ENCODE measurements at regions not wholly inside any gene's neighbourhood (a gene's known extent, or its start where the extent isn't known, plus 50 kb on each side); places are given as distances from the start of the nearest gene placed in this dataset.

DNA sequence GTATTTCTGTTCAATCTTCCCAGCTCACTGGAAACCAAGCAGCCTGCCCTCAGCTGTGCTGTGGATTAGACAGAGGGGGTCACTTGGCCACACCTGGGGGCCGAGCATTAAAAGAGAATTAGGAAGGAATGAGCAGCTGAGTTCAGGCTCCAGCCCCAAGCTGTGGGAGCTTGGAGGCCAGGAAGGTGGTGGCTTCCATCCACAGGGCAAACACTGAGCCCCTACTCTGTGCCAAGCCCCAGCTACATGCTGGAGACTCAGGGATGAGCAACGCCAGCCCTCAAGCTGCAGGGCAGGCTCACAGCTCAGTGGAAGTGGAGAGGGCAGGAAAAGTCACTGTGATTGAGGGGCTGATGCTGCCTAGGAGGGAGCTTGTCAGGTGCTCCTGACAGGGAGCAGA is 412.7 kb downstream of the BCL11B start:
- TF ChIP-seq, protein P1, sequence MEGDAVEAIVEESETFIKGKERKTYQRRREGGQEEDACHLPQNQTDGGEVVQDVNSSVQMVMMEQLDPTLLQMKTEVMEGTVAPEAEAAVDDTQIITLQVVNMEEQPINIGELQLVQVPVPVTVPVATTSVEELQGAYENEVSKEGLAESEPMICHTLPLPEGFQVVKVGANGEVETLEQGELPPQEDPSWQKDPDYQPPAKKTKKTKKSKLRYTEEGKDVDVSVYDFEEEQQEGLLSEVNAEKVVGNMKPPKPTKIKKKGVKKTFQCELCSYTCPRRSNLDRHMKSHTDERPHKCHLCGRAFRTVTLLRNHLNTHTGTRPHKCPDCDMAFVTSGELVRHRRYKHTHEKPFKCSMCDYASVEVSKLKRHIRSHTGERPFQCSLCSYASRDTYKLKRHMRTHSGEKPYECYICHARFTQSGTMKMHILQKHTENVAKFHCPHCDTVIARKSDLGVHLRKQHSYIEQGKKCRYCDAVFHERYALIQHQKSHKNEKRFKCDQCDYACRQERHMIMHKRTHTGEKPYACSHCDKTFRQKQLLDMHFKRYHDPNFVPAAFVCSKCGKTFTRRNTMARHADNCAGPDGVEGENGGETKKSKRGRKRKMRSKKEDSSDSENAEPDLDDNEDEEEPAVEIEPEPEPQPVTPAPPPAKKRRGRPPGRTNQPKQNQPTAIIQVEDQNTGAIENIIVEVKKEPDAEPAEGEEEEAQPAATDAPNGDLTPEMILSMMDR (IDR thresholded peaks at IDR 0.05), result no peak
- TF ChIP-seq POLR2AphosphoS5 (IDR thresholded peaks at IDR 0.05) (no peak), POLR2A (IDR thresholded peaks at IDR 0.05) (no peak), EP300 (IDR thresholded peaks at IDR 0.05) (no peak)
- no peak overlapping the region for H3K4me3 ChIP-seq
- no peak for ATAC-seq
- no peaks in the 10 kb centered on the region for H3K36me3 ChIP-seq
- H3K9me3 ChIP-seq, result no peaks in the 10 kb centered on the region
- H3K27ac ChIP-seq, result no peak overlapping the region
- H3K4me1 ChIP-seq, result no peaks in the 10 kb centered on the region
- 83% methylated on average over 1 of the region's 2 CpGs; no CpG with 5 or more reads in 1 of the 2 donors for WGBS, 2 donors (ENCODE audit: low coverage in 1 of 2)
- peaks cover 36% of the 10 kb centered on the region for H3K27me3 ChIP-seq

DNA sequence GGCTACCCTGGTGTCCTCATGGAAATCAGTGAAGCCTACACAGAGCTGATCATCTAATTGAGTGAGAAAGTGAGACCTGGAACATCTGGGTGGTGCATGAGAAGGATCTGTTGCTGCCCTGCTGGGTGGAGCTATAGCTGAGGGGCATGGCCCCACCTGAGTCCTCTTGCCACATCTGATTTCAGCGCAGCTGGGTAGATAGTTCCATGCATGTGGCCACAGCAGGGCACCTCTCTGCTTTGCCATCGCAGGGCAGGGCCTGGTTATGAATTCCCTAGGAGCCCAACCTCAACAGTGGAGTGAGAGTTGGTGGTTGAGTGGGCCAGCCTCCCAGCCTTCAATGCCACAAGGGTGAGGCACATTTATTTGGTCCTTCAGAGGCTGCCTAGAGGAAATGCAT is 407.8 kb downstream of the BCL11B start:
- Histone ChIP-seq H3K27ac (no peak overlapping the region), H3K9me3 (no peaks in the 10 kb centered on the region), H3K4me3 (no peak overlapping the region), H3K27me3 (peaks cover 8% of the 10 kb centered on the region), H3K36me3 (no peaks in the 10 kb centered on the region), H3K4me1 (no peaks in the 10 kb centered on the region)
- ATAC-seq, result no peak
- TF ChIP-seq POLR2AphosphoS5 (IDR thresholded peaks at IDR 0.05) (no peak), POLR2A (IDR thresholded peaks at IDR 0.05) (no peak), EP300 (IDR thresholded peaks at IDR 0.05) (no peak)
- TF ChIP-seq, protein P1 (IDR thresholded peaks at IDR 0.05), result no peak
- 100% methylated on average over 1 of the region's 2 CpGs; no CpG with 5 or more reads in 1 of the 2 donors for WGBS, 2 donors (ENCODE audit: low coverage in 1 of 2)

DNA sequence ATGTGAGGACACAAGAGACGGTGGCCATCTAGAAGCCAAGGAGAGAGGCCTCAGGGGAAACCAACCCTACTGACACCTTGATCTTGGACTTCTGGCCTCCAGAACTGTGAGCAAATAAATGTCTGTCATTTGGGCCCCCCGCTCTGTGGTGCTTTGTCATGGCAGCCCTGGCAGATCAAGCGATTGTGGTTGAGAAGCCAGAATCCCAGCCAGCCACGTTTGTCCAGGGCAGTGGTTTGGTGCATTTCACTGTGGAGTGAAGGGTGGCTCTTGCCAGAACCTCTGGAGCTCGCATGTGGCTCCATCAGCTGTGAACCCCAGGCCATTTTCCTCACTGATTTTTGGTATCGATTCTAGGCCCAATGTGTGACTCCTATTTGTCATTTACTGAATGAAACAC is 404.9 kb downstream of the BCL11B start:
- 82 to 94% methylated on average over 3 to 6 of the region's 6 CpGs for WGBS, 2 donors (ENCODE audit: low coverage in 1 of 2)
- TF ChIP-seq POLR2A (IDR thresholded peaks at IDR 0.05) (no peak), POLR2AphosphoS5 (IDR thresholded peaks at IDR 0.05) (no peak)
- TF ChIP-seq, protein P1 (IDR thresholded peaks at IDR 0.05), result no peak
- no peak for ATAC-seq
- Histone ChIP-seq H3K4me1 (no peaks in the 10 kb centered on the region), H3K36me3 (no peaks in the 10 kb centered on the region), H3K9me3 (no peaks in the 10 kb centered on the region), H3K27ac (no peak overlapping the region), H3K4me3 (no peak overlapping the region), H3K27me3 (no peaks in the 10 kb centered on the region)

DNA sequence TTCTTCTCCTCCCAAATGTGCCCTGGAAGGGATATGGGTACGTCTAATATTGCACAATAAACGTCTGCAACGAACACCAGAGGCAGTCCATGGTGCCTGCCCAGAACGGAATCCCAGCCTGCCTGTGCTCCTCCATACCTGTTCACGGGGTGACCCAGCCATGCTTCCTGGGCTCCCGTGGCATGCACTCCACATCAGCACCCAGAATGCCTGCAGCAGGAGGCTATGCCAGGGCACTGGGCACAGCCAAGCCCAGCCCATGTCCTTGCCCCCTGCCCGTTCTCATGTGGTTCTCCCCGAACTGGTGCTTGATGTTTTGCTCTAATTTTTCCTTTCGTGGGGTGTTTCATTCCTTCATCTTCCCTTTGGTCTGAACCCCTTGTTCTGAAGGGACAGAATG is 404.3 kb downstream of the BCL11B start:
- 73 to 81% methylated on average over 5 to 8 of the region's 9 CpGs for WGBS, 2 donors (ENCODE audit: low coverage in 1 of 2)
- Histone ChIP-seq H3K4me3 (no peak overlapping the region), H3K4me1 (no peaks in the 10 kb centered on the region), H3K36me3 (no peaks in the 10 kb centered on the region), H3K27me3 (no peaks in the 10 kb centered on the region), H3K9me3 (no peaks in the 10 kb centered on the region), H3K27ac (no peak overlapping the region)
- TF ChIP-seq POLR2A (IDR thresholded peaks at IDR 0.05) (no peak), EP300 (IDR thresholded peaks at IDR 0.05) (no peak), POLR2AphosphoS5 (IDR thresholded peaks at IDR 0.05) (no peak)
- TF ChIP-seq, protein P1 (IDR thresholded peaks at IDR 0.05), result no peak
- no peak for ATAC-seq

DNA sequence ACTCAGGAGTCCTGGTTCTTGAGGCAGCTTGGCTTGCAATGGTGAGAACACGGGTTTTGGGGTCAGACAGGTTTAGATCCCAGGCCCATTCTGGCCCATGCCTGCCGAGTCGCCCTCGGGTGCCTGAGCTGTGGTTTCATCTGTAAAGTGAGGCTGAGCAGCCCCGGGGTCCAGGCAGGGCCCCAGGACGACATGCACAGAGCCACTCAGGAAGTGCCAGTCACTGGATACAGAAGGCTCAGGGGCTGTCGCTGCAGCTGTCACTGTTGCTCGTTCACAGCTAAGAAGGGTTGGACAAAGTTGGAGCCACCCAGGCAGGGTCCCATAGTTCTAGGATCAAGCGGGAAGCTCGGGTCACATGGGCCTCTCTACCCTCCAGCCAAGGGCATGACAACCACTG is 403.1 kb downstream of the BCL11B start:
- no peak for TF ChIP-seq EP300 (IDR thresholded peaks at IDR 0.05)
- no peak for TF ChIP-seq POLR2AphosphoS5 (IDR thresholded peaks at IDR 0.05)
- TF ChIP-seq POLR2A (IDR thresholded peaks at IDR 0.05), result no peak
- TF ChIP-seq, protein P1 (IDR thresholded peaks at IDR 0.05), result no peak
- H3K9me3 ChIP-seq, result no peaks in the 10 kb centered on the region
- H3K36me3 ChIP-seq, result no peaks in the 10 kb centered on the region
- no peak overlapping the region for H3K4me3 ChIP-seq
- 88% methylated on average over 3 of the region's 10 CpGs; no CpG with 5 or more reads in 1 of the 2 donors for WGBS, 2 donors (ENCODE audit: low coverage in 1 of 2)
- no peaks in the 10 kb centered on the region for H3K27me3 ChIP-seq
- H3K27ac ChIP-seq, result no peak overlapping the region
- H3K4me1 ChIP-seq, result no peaks in the 10 kb centered on the region
- no peak for ATAC-seq
